ENCODE measurements at regions not wholly inside any gene's neighbourhood (a gene's known extent, or its start where the extent isn't known, plus 50 kb on each side); places are given as distances from the start of the nearest gene placed in this dataset.

- TF ChIP-seq, protein P1, sequence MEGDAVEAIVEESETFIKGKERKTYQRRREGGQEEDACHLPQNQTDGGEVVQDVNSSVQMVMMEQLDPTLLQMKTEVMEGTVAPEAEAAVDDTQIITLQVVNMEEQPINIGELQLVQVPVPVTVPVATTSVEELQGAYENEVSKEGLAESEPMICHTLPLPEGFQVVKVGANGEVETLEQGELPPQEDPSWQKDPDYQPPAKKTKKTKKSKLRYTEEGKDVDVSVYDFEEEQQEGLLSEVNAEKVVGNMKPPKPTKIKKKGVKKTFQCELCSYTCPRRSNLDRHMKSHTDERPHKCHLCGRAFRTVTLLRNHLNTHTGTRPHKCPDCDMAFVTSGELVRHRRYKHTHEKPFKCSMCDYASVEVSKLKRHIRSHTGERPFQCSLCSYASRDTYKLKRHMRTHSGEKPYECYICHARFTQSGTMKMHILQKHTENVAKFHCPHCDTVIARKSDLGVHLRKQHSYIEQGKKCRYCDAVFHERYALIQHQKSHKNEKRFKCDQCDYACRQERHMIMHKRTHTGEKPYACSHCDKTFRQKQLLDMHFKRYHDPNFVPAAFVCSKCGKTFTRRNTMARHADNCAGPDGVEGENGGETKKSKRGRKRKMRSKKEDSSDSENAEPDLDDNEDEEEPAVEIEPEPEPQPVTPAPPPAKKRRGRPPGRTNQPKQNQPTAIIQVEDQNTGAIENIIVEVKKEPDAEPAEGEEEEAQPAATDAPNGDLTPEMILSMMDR (IDR thresholded peaks at IDR 0.05) = no peak
- no peak for TF ChIP-seq POLR2A (IDR thresholded peaks at IDR 0.05)
Observed at GRCh38 chr3:39587113-39587512, 119.6 kb downstream of the MOBP start.
